ENCODE measurements at regions not wholly inside any gene's neighbourhood (a gene's known extent, or its start where the extent isn't known, plus 50 kb on each side); places are given as distances from the start of the nearest gene placed in this dataset.

DNA sequence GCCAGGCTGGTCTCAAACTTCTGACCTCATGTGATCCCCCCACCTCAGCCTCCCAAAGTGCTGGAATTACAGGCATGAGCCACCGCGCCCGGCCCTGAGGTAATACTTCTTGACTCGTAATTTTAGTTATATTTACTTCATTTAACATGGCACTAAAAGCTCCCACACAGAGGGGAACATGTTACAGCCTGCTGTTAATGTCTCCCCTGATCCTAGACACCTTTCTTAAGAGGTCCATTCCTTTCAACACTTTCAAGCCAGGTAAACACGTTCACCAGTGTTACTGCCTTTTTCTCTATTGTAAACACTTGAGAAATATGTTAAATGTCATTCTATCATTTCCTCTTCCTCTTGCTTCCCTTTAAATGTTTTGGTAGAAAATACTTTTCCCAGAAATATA lies 161.4 kb downstream of the METTL4 start:
- no peak for DNase-seq

DNA sequence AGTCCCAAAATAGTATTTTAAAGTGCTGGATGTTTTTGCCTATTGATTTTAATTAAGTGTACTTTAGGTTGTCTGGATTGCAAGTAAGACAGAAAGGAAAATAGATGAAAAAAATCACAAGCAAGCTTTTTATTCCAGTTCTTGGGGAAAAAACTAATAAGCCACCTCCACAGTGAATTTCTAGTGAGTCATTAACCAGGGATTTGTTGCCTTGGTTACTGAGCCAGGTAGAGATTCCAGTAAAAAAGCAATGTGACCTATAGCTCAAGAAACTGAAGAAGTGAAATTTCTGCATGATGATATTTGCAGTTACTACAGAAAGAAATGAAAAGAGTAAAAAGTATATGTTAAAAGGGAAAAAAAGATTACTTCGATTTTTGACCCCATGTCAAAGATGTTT lies 160.6 kb downstream of the METTL4 start:
- DNase-seq = no peak

DNA sequence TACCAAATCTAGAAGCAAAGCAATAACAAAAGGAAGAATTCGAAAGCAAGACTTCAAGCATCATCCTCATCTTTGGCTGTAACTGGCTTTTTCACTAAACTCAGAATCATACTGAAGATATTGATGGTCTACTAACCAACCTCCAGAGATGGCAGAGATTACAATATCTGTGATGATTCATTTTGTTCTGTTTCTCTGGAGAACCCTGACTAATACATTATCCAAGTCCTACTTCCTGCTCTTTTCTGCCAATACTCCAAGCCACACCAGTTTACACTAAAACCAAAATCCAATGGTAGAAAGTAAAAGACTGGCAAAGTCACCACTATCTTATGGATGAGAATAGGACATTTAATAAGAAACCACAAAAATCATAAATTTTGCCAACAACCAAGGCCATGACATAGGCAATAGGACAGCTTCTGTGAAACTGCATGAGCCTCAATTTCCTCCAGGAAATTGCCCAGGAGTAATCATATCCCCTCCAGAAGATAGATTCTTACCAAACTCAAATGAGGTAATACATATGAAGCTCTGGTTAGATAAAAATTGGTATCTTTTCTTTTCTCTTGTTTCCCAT lies 159.8 kb downstream of the METTL4 start:
- no peak for DNase-seq

DNA sequence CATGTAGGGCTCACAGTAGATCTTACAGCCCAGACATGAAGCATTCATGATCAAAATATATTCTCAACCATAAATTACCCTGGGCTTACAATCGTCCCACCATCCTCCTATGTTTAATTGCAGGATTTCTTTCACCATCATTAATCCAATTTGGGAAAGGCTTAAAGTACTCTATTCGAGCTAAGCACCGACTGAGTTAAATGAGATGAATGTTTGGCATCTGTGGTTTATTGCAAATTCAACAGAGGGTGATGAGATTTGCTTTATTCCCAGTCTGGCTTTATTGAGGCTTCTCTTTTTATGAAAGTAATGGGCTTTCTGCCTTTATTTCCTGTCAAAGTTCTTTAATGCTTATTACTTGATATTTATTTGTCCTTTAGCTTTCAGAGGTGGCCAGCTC lies 159.0 kb downstream of the METTL4 start:
- DNase-seq = no peak

DNA sequence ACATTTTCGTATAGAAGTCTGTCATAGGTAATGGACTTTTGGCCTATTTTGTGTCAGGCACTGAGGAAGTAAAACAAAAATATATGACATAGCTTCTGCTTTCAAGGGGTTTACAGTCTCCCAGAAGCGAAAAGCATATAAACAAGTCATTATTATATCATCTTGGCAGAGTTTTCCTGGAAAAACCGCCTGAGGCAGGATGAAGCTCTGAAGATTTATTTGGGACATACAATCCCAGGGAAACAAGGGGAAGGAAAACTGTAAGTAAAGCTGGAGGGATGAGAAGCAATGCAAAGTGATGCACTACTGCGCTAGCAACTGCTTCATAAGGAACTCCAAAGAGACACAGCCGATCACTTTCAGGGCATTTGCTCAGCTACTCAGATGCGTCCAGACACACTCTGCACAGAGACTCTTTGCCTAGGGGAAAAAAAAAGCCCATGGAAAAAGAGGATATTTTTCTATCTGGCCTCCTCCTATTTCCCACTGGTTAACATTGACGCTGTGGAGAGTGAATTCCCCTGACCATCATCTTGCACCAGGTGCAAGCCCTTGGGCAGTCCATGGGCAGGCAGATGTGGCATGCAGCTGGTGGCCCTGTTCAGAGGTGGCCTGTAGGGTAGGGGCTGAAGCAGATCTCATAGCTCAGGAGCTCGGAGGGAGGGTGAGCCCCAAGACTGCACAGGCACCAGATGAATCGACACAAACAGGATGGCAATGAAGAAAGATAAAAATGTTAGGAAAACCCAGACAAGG lies 158.1 kb downstream of the METTL4 start:
- no peak for DNase-seq

DNA sequence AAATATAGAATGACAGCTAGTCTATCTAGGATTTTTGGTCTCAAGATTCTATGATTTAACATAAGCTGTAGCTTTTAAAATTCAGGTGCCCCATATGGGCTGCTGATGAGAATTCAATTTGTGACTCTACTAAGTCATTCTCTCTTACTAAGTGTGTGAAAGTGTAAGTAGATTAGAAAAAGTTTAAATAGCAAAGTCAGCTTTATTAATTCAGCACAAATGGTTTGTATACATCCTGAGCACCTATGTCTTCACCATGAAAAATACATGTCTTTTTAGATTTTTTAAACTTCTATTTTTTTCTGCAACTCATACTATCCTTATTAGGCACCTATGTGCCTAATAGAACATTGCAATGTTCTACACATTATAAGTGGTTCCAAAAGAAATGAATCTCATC lies 157.1 kb downstream of the METTL4 start:
- no peak for DNase-seq

DNA sequence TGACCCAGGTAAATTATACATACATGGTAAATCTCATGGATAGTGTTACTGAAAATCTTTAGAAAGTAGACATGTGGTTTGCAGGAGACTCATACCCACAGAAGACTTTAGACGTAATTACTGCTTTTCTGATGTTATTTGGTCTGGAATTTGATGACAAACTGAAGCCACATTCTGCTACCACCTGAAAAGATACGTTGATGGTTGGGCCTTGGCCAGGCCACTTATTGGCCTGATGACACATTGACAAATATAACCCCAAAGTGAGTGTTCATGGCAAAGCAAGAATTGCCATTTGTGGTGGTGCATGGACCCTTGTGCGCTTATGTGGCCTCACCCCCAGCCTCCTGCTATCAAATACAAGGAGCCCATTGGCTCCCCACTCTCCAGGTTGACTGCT lies 155.6 kb downstream of the METTL4 start:
- DNase-seq = no peak

DNA sequence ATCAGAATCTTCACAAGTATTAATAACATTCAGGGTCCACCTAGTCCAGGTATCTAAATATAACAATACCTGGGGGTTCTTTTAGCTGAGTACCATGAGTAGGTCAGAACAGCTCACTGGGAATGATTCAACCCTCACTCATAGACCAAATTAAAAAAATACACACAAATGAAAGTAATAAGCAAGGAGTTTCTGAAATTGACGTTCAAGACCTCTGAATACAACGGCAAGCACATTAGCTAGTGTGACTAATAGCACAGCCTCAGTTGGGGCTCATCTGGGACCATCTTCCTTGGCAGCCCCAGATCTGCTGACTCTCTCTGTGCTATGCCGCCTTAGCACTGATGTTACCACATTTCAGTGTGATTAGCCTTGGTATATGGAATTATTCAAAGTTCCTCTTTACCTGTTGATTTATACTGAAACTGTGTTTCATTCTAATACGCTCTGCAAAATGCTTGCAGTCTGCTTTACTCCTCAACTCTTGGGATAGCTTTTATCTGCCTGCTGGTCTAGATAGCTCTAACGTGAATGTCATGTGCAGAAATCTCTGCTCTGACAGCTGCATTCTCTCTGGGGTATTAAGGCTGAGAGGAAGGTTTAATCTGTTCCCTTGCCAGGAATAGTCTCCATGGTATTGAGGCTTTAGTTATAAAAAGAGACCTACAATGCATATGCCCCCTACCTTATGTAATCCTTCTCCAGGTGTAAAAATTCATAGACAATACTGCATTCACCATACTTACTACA lies 153.3 kb downstream of the METTL4 start:
- no peak for DNase-seq

DNA sequence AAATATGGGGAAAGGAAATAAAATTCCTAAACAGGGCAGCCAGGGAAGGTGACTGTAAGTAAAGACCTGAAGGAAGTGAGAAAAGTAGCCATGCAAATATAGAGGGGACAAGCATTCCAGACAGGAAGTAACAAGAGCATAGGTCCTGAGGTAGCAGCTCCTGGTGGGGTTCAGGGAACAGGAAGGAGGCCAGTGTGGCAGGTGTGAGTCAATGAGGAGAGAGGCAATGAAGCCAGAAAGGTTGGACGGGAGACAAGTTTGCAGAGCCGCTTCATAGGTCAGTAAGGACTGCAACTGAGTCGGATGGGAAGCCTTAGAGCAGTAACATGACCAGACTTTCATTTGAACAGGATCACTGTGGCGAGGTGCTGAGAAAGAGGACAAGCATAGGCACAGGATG lies 150.9 kb downstream of the METTL4 start:
- DNase-seq = no peak

DNA sequence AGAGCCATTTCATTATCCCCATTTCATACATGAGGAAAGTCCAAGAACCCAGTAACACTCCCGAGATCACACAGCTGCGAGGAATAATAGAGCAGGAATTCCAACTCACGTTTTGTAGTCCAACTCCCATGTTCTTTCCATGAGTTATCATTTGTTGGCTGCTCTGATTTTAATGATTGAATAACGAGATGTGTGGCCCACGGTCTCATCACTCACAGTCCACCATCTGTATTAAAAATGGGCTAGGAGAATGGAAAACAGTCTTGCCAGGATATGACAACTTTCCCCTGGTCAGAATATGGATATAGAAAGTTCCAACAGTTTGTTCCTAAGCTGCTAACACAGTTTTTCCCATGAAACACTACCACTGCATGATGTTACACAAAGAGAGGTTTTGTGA lies 147.5 kb downstream of the METTL4 start:
- DNase-seq = no peak

DNA sequence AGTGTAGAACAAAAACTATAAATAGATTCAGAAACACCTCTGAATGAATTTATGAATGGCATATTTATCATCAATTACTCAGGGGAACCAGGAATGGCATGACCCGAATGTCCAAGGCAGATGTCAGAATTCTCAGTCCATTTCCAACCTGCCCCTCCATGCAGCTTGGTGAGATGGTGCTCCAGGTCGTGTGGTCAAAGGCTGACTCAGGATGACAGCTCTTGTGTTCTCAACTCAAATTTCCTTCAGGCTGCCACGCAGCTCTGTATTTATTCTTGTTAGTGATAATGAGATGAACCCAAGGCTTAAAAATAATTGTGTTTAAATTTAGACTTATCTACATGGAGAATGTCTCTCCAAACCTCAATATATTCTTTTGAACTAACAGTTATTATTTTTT lies 146.9 kb downstream of the METTL4 start:
- DNase-seq = no peak

DNA sequence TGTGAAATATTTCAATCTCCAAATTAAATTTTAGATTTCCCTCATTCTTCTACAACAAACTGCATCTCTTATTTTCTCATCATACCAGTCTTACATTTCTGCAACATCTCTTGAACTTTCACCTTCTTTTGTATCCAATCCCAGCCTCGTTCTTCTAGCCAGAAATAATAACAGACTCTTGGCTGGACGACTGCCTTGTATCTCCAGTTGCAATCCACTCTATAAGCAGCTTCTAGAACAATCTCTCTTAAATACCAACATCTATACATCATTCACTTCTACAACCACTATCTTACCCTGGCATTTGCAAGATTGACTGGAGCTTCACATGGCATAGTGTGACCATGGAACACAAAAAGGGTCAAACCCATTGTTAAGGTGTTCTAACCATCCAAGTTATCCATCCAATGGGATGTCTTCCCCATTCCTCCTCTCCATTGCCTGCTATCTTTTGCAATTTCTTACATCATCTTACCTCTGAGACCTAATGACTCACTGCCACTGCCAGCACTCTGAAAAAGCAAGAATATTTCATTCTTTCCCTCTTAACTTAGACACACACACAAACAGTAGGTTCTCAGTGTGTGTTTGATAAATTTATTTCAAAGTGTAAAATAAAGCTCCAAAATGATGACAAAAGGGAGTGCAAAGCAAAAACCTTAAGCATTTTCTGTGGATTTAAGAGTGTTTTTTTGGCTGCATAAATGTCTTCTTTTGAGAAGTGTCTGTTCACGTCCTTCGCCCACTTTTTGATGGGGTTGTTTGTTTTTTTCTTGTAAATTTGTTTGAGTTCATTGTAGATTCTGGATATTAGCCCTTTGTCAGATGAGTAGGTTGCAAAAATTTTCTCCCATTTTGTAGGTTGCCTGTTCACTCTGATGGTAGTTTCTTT lies 145.6 kb downstream of the METTL4 start:
- no peak for DNase-seq

DNA sequence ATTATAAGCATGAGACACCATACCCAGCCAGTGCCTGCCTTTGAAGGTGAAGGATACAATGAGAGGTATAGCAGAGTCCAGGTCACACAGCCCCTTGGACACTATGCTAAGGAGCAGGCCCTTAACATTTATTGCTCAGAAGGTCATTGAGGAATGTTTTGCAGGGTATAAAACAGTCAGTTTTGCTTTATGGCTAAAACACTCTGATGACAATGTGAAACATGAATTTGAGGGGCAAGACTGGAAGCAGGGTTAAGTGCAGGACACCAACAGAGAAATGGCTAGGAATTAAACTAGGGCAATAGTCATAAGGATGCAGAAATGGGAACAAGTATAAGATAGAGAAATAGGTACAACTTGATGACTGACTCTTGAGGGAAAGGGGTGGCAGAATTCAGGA lies 141.1 kb downstream of the METTL4 start:
- no peak for DNase-seq

DNA sequence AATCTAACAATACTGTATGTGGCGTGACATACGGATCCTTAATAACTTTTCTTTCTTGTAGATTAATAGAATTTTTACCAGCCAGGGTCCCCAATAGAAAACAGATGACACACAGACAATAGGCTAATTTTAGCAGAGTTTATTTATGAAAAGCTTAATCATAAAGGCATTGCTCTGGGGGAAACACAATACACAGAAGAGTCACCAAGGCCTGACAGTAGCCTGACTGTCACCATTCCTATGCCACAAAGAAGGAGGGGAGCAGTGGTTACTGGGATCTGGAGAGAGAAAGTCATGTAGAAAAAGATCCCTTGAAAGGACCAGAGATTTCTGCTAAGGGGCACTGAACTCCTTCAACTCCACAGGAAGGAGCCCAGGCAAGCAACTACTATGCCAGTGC lies 139.5 kb downstream of the METTL4 start:
- no peak for DNase-seq

DNA sequence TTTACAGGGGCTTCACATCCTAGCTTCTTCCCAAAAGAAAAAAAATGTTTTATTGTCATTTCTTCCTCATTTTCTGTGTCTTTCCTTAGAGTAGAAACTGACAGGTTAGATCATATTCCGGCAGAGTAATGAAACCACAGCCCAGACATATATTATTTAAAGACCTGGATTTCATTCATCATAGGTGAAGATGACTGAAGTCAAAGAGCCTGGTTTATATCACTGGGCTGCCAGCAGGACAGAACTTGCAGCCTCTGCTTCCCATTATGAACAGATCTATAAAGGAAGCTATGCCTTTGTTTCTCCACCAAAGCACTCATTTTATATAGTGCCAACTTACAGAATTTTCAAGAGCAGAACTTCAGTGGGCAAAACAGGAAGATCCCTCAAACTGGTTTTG lies 137.9 kb downstream of the METTL4 start:
- no peak for DNase-seq

DNA sequence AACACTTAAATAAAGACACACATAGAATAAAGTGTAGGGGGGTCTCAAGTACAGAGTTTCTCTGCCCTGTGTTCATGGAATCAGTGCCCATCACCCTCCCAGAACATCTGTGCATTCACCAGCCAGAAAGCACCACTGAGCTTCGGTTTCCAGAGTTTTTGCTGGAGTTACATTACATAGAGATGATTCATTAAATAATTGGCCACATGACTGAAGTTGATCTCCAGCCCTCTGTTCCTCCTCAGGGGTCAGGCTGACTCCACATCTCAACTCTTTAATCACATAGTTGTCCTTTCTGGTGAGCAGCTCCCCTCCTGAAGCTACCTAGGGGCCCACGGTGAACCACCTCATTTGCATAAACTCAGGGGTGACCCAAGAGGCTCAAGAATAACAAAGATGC lies 129.8 kb downstream of the METTL4 start:
- DNase-seq = no peak

DNA sequence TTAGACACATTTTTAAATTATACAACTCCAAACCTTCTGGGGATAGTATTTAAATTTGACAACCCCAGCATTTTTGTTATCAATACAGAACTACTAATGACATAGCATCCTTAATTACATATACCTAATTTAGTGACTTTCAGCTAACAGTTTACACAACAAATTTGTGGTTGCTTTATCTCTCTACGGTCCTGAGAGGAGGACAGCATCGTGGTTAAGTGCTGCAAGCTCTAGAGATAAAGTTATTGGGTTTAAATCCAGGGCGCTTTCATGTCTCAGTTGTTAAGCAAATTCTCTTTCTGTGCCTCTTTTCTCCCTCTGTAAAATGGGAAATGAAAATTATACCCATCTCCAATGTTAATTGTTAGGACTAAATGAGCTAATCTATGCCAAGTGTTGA lies 129.3 kb downstream of the METTL4 start:
- no peak for DNase-seq

DNA sequence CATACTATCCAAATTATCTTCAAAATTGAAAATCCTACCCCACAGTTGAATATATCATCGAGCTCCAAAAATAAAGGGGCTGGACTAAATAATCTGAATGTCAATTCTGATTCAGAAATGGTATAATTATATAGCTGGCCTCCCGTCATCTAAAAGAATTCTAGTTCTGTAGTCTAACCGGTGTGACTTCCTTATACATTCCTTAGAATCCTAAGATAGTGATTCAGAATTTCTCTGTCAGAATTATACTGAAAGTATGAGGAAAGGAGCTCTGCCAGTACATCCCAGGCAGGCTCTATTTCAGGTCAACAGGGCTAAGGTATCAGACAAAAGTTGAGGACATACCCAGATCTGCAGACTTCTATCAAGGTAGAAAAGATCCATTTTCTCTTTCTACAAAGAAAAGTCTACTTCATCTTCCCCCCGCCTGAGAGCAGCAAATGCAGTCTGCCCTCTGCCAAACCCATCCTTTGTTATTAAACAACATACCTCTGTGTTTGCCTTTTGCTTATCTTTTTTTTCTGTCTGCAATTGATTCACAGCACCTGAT lies 128.5 kb downstream of the METTL4 start:
- no peak for DNase-seq

DNA sequence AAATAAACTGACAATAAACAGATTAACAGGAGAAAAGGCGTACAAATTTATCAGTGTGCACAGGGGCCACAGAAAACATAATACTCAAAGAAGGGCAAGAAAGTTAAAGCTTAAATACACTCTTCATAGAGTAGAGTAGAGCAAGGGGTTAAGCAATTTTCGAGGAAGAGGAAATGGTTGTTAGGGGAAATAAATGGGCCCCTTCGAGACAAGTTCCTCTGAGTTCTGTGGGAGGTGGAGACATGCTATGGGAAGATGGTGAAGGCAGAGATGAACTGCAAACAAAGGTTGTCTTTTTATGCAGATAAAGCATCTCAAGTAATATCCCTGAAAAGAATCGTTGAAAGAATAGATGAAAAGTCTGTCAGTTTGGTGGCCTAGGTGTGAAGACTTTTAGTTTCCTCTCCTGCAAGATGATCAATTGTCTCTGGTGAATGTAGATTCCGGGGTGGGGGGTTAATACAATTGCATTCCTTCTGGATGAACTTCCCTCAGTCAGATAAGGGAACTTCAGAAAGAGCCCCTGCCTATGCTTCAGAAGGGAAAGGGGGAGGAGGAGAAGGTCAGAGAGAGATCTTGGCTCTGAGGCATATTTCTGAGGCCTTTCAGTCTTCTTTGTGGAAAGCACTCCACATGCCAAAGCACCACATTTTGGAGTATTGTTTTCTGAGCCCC lies 127.0 kb downstream of the METTL4 start:
- DNase-seq = no peak

DNA sequence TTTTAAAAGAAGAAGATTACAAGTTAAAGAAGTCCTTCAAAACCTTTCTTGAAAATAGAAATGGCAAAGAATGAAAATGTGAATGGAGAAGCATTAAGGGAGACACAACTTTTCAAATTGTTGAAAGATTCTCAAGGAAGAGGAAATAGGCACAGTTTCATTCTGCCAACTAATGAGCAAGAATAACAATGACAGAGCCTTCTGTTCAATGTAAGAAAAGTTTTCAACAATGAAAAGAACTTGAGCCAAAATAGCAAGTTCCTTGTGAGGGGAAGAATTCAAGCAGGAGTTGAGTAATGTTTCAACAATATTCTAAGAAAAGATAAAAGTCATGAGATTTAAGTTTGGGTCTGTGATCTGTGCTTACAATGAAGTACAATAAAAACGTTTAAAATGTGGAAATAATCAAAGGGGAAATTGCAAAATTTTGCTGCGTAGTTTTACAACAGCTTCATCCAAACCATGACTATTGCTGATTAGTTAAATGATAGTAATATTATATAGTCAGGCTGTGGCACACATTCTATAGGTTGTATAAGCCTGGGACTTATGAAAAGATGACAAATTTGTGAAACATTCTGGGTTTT lies 122.6 kb downstream of the METTL4 start:
- DNase-seq = no peak

DNA sequence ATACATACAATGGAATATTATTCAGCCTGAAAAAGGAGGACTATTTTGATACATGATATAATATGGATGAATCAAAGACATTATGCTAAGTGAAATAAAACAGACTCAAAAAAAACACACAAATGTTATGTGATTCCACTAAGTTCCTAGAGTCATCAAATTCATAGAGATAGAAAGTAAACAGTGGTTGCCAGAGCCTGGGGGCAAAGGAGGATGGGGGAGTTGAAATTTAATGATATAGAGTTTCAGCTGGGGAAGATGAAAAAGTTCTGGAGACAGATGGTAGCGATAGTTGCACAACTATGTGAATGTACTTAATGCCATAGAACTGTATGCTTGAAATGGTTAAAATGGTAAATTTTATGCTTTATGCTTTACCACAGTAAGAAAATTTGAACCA lies 119.7 kb downstream of the METTL4 start:
- no peak for DNase-seq

DNA sequence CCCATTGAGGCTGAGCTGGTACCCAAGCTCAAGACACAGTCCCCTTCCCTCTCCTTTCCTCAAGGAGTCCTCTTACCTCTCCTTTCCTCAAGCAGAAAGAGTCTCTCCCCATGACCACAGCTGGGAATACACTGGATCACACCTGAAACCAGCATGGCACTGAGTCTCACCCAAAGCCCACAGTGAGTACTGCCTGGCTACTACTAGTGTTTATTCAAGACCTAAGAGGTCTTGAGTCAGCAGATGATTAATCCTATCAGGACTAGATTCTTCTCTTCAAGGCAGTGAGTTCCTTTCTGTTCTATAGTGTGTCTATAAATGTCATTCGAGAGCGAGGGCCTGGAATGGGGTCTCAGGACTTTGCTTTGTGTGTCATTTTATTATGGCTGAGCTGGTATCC lies 111.4 kb downstream of the METTL4 start:
- no peak for DNase-seq

All from activated naive CD4-positive, alpha-beta T cell (primary cell).